Body of pancreas (tissue), 4 donors: ENCODE measurements at regions not wholly inside any gene's neighbourhood (a gene's known extent, or its start where the extent isn't known, plus 50 kb on each side); places are given as distances from the start of the nearest gene placed in this dataset.

Experiments used
- ATAC-seq: fragments of 150-250 bp; one replicate; pipeline ENCODE4 v1.9.1; 2016
- DNase-seq, 4 donors: peaks; one replicate each; pipeline ENCODE4 v3.0.0-alpha.2; 2019
- H3K27ac ChIP-seq, 4 donors: fragments of 200-600 bp; sonication (generic); 1 replicate in 3 of 4; 2 replicates in 1 of 4; pipeline versions ENCODE4 v1.5.1 to v1.6.1; 2016 to 2019; ENCODE audit warnings: mild to moderate bottlenecking in 1 of 4, mixed read lengths in 1 of 4, moderate library complexity in 1 of 4
- H3K27me3 ChIP-seq, 2 donors: fragments of 200-600 bp; sonication (generic); one replicate each; pipeline ENCODE4 v1.6.0; 2016; ENCODE audit warnings: mild to moderate bottlenecking in 1 of 2
- H3K36me3 ChIP-seq, 2 donors: fragments of 200-600 bp; sonication (generic); replicated peaks in 1 of 2; 2 replicates each; pipeline ENCODE4 v1.5.1; 2016; ENCODE audit warnings: low read depth in 2 of 2; ENCODE audit not compliant: insufficient read depth in 1 of 2
- H3K4me1 ChIP-seq: fragments of 200-600 bp; sonication (generic); one replicate; pipeline ENCODE4 v1.6.0; 2016
- H3K4me3 ChIP-seq, 2 donors: fragments of 200-600 bp; sonication (generic); 1 replicate in 1 of 2; 2 replicates in 1 of 2; pipeline ENCODE4 v1.5.1; 2016 to 2019
- H3K9me3 ChIP-seq, 3 donors: fragments of 200-600 bp; sonication (generic); 1 replicate in 2 of 3; 2 replicates in 1 of 3; pipeline ENCODE4 v1.5.1; 2016
- POLR2A ChIP-seq, 3 donors: fragments of 450-650 bp; IDR thresholded peaks; one replicate each; pipeline ENCODE4 v1.6.1; 2016; ENCODE audit warnings: antibody characterized with exemption in 3 of 3, mild to moderate bottlenecking in 2 of 3
- WGBS, 2 donors: methylation state at CpG; one replicate each; pipeline ENCODE4 v1.1.5; 2017; 5-methylcytosine and 5-hydroxymethylcytosine counted together
- intact Hi-C: fragments of 100-400 bp; cut with DNase I; formaldehyde crosslinking; loops from one replicate; pipeline ENCODE4 v1.15.1; 2023
- TF ChIP-seq, protein P1 (sequence below), 7 experiments: fragments of 450-650 bp in 4 of 7; fragments of 200-600 bp in 3 of 7; sonication (generic) in 3 of 7; IDR thresholded peaks; one replicate each; pipeline ENCODE4 v1.5.1; 2016 to 2019; ENCODE audit warnings: antibody characterized with exemption in 7 of 7

DNA sequence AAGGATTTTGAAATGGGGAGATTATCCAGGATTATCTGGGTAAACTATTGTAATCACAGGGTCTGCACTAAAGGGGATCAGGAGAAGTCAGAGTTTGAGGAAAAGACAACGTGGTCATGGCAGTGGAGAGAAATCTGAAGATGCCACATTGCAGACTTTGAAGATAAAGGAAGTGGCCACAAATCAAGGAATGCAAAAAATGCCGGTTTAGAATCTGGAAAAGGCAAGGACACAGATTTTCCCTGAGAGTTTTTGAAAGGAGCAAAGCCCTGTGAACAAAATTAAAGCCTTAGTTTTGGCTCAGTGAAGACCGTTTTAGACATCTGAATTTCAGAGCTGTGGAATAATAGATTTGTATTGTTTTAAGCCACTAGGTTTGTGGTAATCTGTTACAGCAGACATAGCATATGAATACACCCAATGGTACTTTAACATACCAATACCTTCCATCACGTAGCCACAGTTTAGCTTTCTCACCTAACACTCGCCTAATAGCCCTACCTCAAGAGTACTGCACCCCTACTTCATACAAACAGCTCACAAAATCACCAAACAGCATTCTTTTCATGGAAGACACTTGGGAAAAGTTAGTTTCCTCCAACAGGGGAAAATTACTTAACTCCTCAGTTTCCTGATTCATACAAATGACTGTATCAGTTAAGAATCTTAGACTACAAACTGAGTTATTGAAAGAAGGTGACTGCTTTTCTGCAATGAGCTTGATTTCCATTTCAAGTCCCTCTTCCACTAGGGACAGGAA, 446.5 kb downstream of the INHBA start:
- ATAC-seq (no peak), DNase-seq (no peak)
- Histone ChIP-seq H3K4me3 (no peak overlapping the region), H3K36me3 (no peaks in the 10 kb centered on the region), H3K9me3 (no peaks in the 10 kb centered on the region), H3K27ac (no peak overlapping the region), H3K27me3 (no peaks in the 10 kb centered on the region), H3K4me1 (no peaks in the 10 kb centered on the region)
- intact Hi-C loops, result no loop called here
- TF ChIP-seq, protein P1, sequence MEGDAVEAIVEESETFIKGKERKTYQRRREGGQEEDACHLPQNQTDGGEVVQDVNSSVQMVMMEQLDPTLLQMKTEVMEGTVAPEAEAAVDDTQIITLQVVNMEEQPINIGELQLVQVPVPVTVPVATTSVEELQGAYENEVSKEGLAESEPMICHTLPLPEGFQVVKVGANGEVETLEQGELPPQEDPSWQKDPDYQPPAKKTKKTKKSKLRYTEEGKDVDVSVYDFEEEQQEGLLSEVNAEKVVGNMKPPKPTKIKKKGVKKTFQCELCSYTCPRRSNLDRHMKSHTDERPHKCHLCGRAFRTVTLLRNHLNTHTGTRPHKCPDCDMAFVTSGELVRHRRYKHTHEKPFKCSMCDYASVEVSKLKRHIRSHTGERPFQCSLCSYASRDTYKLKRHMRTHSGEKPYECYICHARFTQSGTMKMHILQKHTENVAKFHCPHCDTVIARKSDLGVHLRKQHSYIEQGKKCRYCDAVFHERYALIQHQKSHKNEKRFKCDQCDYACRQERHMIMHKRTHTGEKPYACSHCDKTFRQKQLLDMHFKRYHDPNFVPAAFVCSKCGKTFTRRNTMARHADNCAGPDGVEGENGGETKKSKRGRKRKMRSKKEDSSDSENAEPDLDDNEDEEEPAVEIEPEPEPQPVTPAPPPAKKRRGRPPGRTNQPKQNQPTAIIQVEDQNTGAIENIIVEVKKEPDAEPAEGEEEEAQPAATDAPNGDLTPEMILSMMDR (IDR thresholded peaks at IDR 0.05), result no peak
- TF ChIP-seq POLR2A (IDR thresholded peaks at IDR 0.05), result no peak
- 40 to 44% methylated on average over 5 of the region's 5 CpGs for WGBS, 2 donors

DNA sequence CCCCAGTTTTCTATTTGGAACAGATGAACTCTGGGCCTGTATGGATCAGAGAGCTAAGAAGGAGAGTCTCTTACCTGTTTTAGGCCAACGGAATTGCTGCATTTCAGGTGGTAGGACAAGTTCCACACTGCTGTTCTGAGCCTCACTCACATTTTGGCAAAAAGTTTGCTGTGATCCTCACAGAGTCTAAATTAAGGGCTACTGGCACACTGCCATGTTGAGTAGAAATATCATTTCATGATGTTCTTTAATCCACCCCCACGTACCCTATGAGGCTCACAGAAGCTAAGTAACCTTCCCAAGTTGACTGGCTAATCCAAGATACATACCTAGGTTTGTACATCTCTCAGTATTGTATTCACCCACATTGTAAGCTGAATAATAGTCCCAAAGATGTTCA, 447.2 kb downstream of the INHBA start:
- ATAC-seq (no peak), DNase-seq (no peak)
- Histone ChIP-seq H3K27ac (no peak overlapping the region), H3K4me1 (no peaks in the 10 kb centered on the region), H3K36me3 (no peaks in the 10 kb centered on the region), H3K27me3 (no peaks in the 10 kb centered on the region), H3K9me3 (no peaks in the 10 kb centered on the region), H3K4me3 (no peak overlapping the region)
- WGBS, 2 donors, result 36 to 40% methylated on average over 2 of the region's 2 CpGs
- TF ChIP-seq POLR2A (IDR thresholded peaks at IDR 0.05), result no peak
- TF ChIP-seq, protein P1 (IDR thresholded peaks at IDR 0.05), result no peak
- intact Hi-C loops, result no loop called here

DNA sequence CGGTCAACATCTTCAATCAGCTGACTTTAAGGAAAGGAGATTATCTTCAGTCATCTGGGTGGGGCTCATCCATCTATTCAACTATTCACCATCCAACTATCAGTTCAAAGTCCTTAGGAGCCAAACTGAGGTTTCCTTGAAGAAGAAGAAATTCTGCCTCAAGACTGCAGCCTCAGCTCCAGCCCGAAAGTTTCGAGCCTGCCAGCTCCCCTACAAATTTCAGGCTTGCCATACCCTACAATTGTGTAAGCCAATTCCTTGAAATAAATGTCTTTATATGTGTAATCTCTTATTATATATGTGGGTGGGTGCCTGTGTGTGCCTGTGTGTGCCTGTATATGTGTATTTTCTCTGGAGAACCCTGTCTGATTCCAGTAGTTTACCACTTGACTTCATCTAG, 447.8 kb downstream of the INHBA start:
- intact Hi-C loops, result no loop called here

DNA sequence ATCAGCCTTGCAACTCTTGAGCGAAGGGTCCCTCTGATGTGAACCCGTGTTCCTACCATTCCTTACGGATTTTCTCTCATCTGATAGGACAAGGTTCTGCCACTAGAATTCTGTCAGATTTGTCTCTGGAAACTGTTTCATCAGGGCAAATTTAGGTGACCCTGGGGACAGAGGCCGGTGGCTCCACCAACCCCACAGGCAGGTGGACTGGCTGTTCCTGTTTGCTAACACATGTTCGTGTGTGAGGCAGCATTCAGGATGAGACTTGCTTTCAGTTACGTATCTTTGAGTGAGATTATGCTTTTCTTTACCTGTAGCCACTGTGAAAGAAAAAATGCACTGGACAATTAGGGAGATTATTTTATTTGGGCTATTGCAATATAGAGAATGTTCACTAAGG, 449.9 kb downstream of the INHBA start:
- Histone ChIP-seq H3K4me3 (no peak overlapping the region), H3K9me3 (no peaks in the 10 kb centered on the region), H3K27ac (no peak overlapping the region), H3K27me3 (no peaks in the 10 kb centered on the region), H3K36me3 (no peaks in the 10 kb centered on the region), H3K4me1 (no peaks in the 10 kb centered on the region)
- WGBS, 2 donors, result 54% methylated on average over 6 of the region's 6 CpGs
- no peak for ATAC-seq
- intact Hi-C loops, result no loop called here
- no peak for DNase-seq
- no peak for TF ChIP-seq POLR2A (IDR thresholded peaks at IDR 0.05)

More for the DNA sequence above, 447.8 kb downstream of the INHBA start:
- Histone ChIP-seq H3K4me1 (no peaks in the 10 kb centered on the region), H3K27me3 (no peaks in the 10 kb centered on the region), H3K9me3 (no peaks in the 10 kb centered on the region), H3K36me3 (no peaks in the 10 kb centered on the region), H3K27ac (no peak overlapping the region), H3K4me3 (no peak overlapping the region)
- TF ChIP-seq, protein P1 (IDR thresholded peaks at IDR 0.05), result no peak
- no peak for TF ChIP-seq POLR2A (IDR thresholded peaks at IDR 0.05)
- ATAC-seq (no peak), DNase-seq (no peak)
- 61 to 90% methylated on average over 3 of the region's 3 CpGs for WGBS, 2 donors

DNA sequence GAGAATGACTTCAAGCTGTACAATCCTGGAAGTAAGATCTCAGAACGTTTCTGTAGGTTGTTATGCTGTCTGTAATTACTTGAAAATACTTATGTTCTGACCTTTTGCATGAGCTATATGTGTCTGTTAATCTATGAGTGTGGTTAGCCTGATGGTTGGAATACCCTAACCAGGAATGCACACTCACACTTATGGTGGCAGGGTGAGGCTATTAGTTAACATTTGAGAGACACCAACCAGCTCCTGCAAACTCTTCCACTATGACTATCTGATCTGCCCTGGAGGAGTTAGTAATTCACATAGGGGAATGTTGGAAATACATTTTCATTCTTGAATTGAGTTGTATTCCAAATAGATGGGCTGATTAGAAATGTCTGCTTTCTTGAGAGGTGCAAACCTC, 450.3 kb downstream of the INHBA start:
- intact Hi-C loops, result no loop called here
- no peak for DNase-seq
- Histone ChIP-seq H3K27me3 (no peaks in the 10 kb centered on the region), H3K9me3 (no peaks in the 10 kb centered on the region), H3K36me3 (no peaks in the 10 kb centered on the region), H3K4me1 (no peaks in the 10 kb centered on the region), H3K27ac (no peak overlapping the region), H3K4me3 (no peak overlapping the region)
- no peak for TF ChIP-seq POLR2A (IDR thresholded peaks at IDR 0.05)
- TF ChIP-seq, protein P1 (IDR thresholded peaks at IDR 0.05), result no peak
- no peak for ATAC-seq
- 14 to 29% methylated on average over 1 of the region's 1 CpG for WGBS, 2 donors
